ENCODE measurements at regions not wholly inside any gene's neighbourhood (a gene's known extent, or its start where the extent isn't known, plus 50 kb on each side); places are given as distances from the start of the nearest gene placed in this dataset.

- no peak overlapping the region for H3K4me3 ChIP-seq (ENCODE audit: low read length)
- H3K27ac ChIP-seq (ENCODE audit: low read length): no peak overlapping the region
- no peak overlapping the region for H3K4me2 ChIP-seq (ENCODE audit: low read length)
- H4K20me1 ChIP-seq (ENCODE audit: insufficient read depth): no peaks in the 10 kb centered on the region
- no peaks in the 10 kb centered on the region for H3F3A ChIP-seq (ENCODE audit: insufficient read depth, low read length, poor library complexity, severe bottlenecking)
- no peaks in the 10 kb centered on the region for H3K36me3 ChIP-seq (ENCODE audit: insufficient read depth, low read length)
- H3K9me2 ChIP-seq (ENCODE audit: insufficient read depth, low read length): no peaks in the 10 kb centered on the region
- no peak overlapping the region for H2AFZ ChIP-seq (ENCODE audit: low read depth, low read length)
- no peaks in the 10 kb centered on the region for H3K9me3 ChIP-seq (ENCODE audit: low read length)
- no peak for TF ChIP-seq EP300 (conservative IDR thresholded peaks at IDR 0.05; ENCODE audit: poor library complexity, severe bottlenecking)
- no peak for TF ChIP-seq CTCF (IDR thresholded peaks at IDR 0.05; ENCODE audit: poor library complexity, severe bottlenecking)
- no peak for TF ChIP-seq TAF1 (IDR thresholded peaks at IDR 0.05; ENCODE audit: low read depth)
- no peak for TF ChIP-seq SMC3 (conservative IDR thresholded peaks at IDR 0.05; ENCODE audit: poor library complexity)
- TF ChIP-seq MXI1 (conservative IDR thresholded peaks at IDR 0.05; ENCODE audit: poor library complexity, severe bottlenecking): no peak
- TF ChIP-seq POLR2AphosphoS5 (IDR thresholded peaks at IDR 0.05): no peak
- no peak for TF ChIP-seq EZH2 (IDR thresholded peaks at IDR 0.05; ENCODE audit: borderline replicate concordance, insufficient read depth, low read length, poor library complexity, severe bottlenecking)
- TF ChIP-seq RAD21 (conservative IDR thresholded peaks at IDR 0.05): no peak
- TF ChIP-seq, protein P1, sequence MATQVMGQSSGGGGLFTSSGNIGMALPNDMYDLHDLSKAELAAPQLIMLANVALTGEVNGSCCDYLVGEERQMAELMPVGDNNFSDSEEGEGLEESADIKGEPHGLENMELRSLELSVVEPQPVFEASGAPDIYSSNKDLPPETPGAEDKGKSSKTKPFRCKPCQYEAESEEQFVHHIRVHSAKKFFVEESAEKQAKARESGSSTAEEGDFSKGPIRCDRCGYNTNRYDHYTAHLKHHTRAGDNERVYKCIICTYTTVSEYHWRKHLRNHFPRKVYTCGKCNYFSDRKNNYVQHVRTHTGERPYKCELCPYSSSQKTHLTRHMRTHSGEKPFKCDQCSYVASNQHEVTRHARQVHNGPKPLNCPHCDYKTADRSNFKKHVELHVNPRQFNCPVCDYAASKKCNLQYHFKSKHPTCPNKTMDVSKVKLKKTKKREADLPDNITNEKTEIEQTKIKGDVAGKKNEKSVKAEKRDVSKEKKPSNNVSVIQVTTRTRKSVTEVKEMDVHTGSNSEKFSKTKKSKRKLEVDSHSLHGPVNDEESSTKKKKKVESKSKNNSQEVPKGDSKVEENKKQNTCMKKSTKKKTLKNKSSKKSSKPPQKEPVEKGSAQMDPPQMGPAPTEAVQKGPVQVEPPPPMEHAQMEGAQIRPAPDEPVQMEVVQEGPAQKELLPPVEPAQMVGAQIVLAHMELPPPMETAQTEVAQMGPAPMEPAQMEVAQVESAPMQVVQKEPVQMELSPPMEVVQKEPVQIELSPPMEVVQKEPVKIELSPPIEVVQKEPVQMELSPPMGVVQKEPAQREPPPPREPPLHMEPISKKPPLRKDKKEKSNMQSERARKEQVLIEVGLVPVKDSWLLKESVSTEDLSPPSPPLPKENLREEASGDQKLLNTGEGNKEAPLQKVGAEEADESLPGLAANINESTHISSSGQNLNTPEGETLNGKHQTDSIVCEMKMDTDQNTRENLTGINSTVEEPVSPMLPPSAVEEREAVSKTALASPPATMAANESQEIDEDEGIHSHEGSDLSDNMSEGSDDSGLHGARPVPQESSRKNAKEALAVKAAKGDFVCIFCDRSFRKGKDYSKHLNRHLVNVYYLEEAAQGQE (IDR thresholded peaks at IDR 0.05; ENCODE audit: borderline replicate concordance): no peak
- H3K9ac ChIP-seq (ENCODE audit: low read length): no peak overlapping the region
- H3K27me3 ChIP-seq (ENCODE audit: insufficient read depth, low read depth, low read length): no peaks in the 10 kb centered on the region
- no peaks in the 10 kb centered on the region for H3K79me2 ChIP-seq (replicated peaks; ENCODE audit: insufficient read depth, low read length)
These were observed 368.6 kb downstream of the INHBA start for GRCh38 chr7:41334071-41334862.

- no peaks in the 10 kb centered on the region for H3K79me2 ChIP-seq (replicated peaks; ENCODE audit: insufficient read depth, low read length)
- H3K9me3 ChIP-seq (ENCODE audit: low read length): no peaks in the 10 kb centered on the region
- H2AFZ ChIP-seq (ENCODE audit: low read depth, low read length): no peak overlapping the region
- no peaks in the 10 kb centered on the region for H3K27me3 ChIP-seq (ENCODE audit: insufficient read depth, low read depth, low read length)
- H3K4me2 ChIP-seq (ENCODE audit: low read length): no peak overlapping the region
- H3K4me3 ChIP-seq (ENCODE audit: low read length): no peak overlapping the region
- H3F3A ChIP-seq (ENCODE audit: insufficient read depth, low read length, poor library complexity, severe bottlenecking): no peaks in the 10 kb centered on the region
- no peaks in the 10 kb centered on the region for H3K9me2 ChIP-seq (ENCODE audit: insufficient read depth, low read length)
- H4K20me1 ChIP-seq (ENCODE audit: insufficient read depth): no peaks in the 10 kb centered on the region
- H3K36me3 ChIP-seq (ENCODE audit: insufficient read depth, low read length): no peaks in the 10 kb centered on the region
- H3K27ac ChIP-seq (ENCODE audit: low read length): no peak overlapping the region
- no peak for TF ChIP-seq RAD21 (conservative IDR thresholded peaks at IDR 0.05)
- no peak for TF ChIP-seq CTCF (IDR thresholded peaks at IDR 0.05; ENCODE audit: poor library complexity, severe bottlenecking)
- TF ChIP-seq EZH2 (IDR thresholded peaks at IDR 0.05; ENCODE audit: borderline replicate concordance, insufficient read depth, low read length, poor library complexity, severe bottlenecking): no peak
- TF ChIP-seq SMC3 (conservative IDR thresholded peaks at IDR 0.05; ENCODE audit: poor library complexity): no peak
- TF ChIP-seq POLR2AphosphoS5 (IDR thresholded peaks at IDR 0.05): no peak
- TF ChIP-seq EP300 (conservative IDR thresholded peaks at IDR 0.05; ENCODE audit: poor library complexity, severe bottlenecking): no peak
- no peak for TF ChIP-seq TAF1 (IDR thresholded peaks at IDR 0.05; ENCODE audit: low read depth)
- TF ChIP-seq, protein P1 (IDR thresholded peaks at IDR 0.05; ENCODE audit: borderline replicate concordance): no peak
- no peak for TF ChIP-seq MXI1 (conservative IDR thresholded peaks at IDR 0.05; ENCODE audit: poor library complexity, severe bottlenecking)
- no peak overlapping the region for H3K9ac ChIP-seq (ENCODE audit: low read length)
These were observed 369.4 kb downstream of the INHBA start for GRCh38 chr7:41333511-41333910.

All from neural cell (in vitro differentiated cells).